ENCODE measurements at regions not wholly inside any gene's neighbourhood (a gene's known extent, or its start where the extent isn't known, plus 50 kb on each side); places are given as distances from the start of the nearest gene placed in this dataset.

DNA sequence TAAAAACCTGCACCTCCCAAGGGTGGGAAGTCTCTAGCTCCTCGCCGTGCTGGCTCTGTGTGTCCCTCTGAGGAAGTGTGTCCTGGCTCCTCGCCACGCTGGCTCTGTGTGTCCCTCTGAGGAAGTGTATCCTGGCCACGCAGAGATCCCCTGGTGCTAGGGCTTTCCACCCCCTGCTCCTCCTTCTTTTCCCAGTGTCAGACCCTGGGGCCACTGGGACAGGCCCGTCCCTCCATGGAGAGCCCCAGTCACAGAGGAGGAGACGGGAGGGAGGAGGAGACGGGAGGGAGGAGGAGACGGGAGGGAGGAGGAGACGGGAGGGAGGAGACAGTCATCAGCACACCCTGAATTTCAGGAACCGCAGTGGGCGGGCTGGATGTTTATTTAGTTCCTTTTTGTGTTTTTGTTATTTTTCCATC, 53.8 kb upstream of the HGFAC start:
- Histone ChIP-seq H3K27me3 (no peaks in the 10 kb centered on the region), H3K36me3 (no peaks in the 10 kb centered on the region), H3K4me3 (no peak overlapping the region), H3K9me3 (no peaks in the 10 kb centered on the region)
- peak; percentile 58 for DNase-seq

DNA sequence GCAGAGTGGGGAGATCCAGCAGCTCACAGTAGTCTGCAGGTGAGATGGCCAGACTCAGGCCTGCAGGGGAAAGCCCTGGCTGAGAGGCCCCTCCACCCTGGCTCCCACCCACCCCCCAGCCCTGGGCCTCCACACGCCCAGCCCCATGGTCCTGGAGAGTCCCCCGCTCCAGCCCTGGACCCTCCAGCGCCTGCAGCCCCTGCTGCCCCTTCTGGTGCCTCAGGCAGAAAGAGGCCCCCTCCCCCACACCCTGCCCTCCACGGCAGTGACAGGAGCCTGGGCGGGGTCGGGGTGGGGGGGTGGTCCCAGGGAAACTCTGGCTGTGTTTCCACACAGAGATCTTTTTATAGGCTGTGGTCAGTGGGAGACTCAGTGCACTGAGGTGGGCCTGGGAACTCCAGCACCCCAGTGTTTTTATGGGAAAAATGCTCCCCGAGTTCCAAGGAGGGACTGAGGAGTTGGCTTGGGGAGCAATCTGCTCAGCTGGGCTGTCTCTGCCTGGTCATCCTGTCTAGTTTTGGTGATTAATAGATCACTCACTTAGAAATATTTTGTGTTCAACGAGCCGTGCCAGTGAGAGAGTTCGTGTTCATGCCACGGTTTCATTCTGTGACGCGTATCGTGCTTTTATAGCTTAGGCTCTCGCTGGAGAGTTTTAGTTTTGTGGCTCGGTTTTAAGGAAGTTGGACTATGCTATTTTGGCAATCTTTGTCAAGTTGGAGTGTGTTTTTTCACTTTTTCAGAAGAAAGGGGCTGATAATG, 53.1 kb upstream of the HGFAC start:
- peak; percentile 66 for DNase-seq
- Histone ChIP-seq H3K27me3 (no peaks in the 10 kb centered on the region), H3K9me3 (no peaks in the 10 kb centered on the region), H3K4me3 (peak overlapping the region; percentile 36), H3K36me3 (no peaks in the 10 kb centered on the region)

GRCh38 chr4:3389233-3390215, 52.2 kb upstream of the HGFAC start:
- DNase-seq: no peak
- no peaks in the 10 kb centered on the region for H3K36me3 ChIP-seq
- H3K27me3 ChIP-seq: no peaks in the 10 kb centered on the region
- H3K4me3 ChIP-seq: peak overlapping the region; percentile 36
- H3K9me3 ChIP-seq: no peaks in the 10 kb centered on the region

DNA sequence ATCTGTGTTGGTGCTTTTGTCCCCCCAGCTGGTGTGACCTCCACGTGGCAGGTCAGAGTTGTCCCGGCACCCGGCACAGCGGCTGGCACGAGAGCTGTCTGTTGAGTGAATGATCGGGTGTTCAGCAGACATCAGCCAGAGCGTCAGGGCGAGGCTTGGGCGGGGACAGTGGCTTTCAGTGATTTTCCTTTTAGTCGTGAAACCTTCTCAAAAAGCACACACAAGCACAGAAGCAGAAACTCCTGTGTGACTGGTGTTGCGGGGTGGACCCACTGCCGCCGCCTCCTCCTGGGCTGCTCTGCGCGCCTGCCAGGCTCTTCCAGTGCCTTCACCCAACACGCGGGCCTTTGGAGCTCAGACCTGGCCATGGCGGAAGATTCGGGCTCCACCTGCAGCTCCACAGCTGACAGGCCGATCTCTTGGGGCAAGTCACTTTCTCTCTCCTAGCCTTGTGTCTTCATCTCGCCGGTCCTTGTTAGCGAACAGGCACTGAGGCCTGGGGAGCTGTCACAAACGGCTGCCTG, 51.4 kb upstream of the HGFAC start:
- Histone ChIP-seq H3K4me3 (no peak overlapping the region), H3K36me3 (no peaks in the 10 kb centered on the region), H3K27me3 (no peaks in the 10 kb centered on the region), H3K9me3 (no peaks in the 10 kb centered on the region)
- no peak for DNase-seq

DNA sequence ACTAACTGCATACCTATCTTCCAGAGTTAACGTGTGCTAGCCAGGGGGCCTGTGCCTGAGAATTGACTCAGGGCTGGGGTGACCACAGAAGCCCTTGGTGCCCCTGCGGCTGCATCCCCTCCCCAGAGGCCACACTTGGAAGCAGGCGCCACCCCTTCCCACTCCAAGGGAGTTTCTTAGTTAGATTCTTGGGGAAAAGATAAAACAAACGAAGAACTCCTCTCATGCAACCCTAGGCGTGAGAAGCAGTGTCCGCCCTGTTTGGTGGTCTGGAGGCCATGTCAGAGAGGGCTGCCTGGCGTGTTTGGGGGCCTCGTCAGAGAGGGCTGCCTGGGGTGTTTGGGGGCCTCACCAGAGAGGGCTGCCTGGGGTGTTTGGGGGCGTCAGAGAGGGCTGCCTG, 50.3 kb upstream of the HGFAC start:
- no peaks in the 10 kb centered on the region for H3K27me3 ChIP-seq
- no peak overlapping the region for H3K4me3 ChIP-seq
- no peaks in the 10 kb centered on the region for H3K36me3 ChIP-seq
- H3K9me3 ChIP-seq: no peaks in the 10 kb centered on the region
- DNase-seq: no peak
